SH-SY5Y (cell line): ENCODE measurements at regions not wholly inside any gene's neighbourhood (a gene's known extent, or its start where the extent isn't known, plus 50 kb on each side); places are given as distances from the start of the nearest gene placed in this dataset.

Experiments used
- GATA2 ChIP-seq: IDR thresholded peaks from 2 replicates; pipeline ENCODE4 v1.6.1; 2011; ENCODE audit warnings: mild to moderate bottlenecking, low read depth, low read length
- GATA3 ChIP-seq: IDR thresholded peaks from 2 replicates; pipeline ENCODE4 v1.6.1; 2011; ENCODE audit warnings: low read depth, mild to moderate bottlenecking, low read length, moderate library complexity

DNA sequence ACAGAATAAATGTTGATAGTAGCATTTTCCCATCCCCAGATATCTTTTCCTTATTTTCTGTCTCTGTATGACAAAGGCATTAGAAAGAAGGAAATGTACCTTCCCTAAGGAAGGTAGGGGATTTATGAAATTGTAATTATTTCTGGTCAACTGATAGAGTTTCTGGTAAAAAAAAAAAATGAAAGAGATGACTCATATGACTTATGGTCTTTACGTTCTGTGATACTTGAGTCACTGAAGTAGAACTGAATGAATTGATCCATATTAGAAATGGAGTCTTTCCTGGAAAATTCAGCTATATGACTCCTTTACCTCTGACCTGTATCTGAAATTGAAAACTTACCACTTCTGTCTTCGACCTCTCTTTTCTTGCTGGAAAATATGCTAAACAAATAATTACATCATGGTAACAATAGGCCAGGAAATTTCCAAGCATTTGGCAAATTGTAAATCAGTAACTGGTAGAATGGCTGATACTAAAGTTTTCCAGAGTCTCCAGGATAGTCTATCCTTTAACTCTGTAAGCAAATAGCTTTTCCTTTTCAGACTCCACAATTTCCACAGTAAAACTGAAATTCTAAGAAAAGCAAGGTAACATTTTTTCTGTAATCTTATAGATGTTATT, 364.3 kb upstream of the PTBP2 start:
- TF ChIP-seq GATA3 (no peak), GATA2 (no peak)
